ENCODE measurements at regions not wholly inside any gene's neighbourhood (a gene's known extent, or its start where the extent isn't known, plus 50 kb on each side); places are given as distances from the start of the nearest gene placed in this dataset.
"Not testable (repeated sequence)": the region's sequence is repeated elsewhere in the genome, so short reads cannot be mapped to it uniquely, and the experiment has no call there.

DNA sequence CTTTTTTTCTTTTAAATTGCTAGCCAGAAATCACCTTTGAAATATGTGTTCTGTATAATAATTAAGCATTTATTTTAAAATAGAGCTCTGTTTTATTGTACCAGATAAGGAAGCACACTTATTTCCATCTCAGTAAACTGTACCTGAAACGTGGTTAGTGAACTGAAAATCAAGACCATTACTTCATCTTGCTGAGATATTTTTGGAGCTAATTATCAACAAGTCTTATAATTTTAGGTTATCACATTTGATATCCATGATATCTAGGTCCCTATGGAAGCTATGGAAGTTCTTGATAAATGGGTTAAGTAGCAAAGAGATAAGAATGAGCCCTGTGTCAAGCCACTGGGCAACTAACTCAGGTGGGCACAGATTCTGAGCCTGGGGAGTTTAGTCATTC, 187.2 kb downstream of the NFKBIZ start:
- DNase-seq, result no peak

- no peak for DNase-seq
Measured at GRCh38 chr3:102037209-102037608, 187.9 kb downstream of the NFKBIZ start.

DNA sequence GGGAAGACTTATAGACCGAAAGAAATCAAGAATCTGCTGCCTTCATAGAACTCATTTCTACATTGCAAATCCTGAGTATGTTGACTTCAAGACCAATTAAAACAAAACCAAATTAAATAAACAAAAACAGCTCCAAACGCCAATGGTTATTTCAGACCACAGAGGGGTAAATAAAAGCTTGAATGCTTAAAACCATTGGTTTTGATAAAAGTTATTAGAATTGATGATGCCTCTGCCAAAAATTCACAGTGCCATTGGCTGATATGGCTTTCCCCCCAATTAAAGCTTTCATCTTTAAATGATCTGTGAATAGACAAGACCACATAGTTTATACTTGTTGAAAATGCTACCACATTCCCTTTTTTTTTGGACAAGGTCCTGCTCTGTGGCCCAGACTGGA, 188.5 kb downstream of the NFKBIZ start:
- no peak for DNase-seq

DNA sequence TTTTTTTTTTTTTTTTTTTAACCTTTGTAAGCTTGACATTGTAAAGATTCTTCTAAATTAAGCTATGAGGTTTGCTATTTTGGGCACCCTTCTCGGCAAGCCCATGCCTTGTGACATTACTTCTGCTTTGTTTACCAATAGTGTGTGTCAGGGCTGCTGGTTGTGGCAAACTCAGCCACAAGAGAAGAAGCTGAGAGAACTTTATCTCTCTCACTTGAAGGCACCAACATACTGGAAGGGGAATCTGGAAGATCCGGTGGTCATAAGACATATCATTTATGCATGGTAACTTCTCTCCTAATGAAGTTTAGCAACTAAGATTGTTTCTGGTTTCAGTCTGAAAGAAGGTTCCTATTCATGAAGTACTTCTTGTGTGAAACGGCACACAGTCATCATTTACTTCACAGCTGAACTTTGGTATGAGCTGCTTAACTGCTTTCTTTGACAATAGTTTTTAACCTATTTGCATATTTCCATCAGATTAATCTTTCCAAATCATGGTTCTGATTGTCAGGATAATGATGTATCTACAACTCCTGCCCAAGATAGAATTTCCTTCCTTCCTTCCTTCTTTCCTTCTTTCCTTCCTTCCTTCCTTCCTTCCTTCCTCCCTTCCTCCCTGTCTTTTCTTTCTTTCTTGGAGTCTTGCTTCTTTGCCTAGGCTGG, 189.3 kb downstream of the NFKBIZ start:
- no peak for DNase-seq

GRCh38 chr3:102040144-102040543, 190.8 kb downstream of the NFKBIZ start:
- DNase-seq, result not testable (repeated sequence)

DNA sequence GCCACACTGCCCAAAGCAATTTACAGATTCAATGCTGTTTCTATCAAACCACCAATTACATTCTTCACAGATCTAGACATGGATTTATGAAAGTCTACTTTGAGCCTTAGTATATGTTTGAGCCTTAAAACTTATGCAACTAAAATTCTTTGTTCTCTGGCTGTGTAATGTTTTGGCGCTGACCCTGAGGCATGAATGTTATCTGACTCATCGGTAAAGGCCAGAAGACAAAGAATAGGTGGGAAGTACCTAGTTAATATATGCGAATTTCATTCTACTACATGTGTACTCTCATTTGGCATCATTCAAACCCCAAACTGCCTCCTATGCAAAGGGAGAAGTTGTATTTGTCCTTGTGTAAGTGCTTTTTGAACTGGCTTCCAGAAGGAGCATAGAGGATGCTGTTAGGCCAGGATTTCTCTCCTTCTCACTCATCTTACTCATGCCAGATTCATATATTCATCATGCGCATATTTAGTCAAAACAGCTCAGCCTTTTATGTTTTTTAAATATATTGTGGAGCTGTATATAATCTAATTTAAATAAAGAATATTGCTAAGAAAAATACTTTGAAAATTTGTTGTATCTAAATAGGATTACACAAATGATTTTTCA, 204.2 kb downstream of the NFKBIZ start:
- no peak for DNase-seq

- DNase-seq, result no peak
Measured at GRCh38 chr3:102054543-102055080, 205.3 kb downstream of the NFKBIZ start.

- no peak for DNase-seq
Measured at GRCh38 chr3:102057781-102058421, 208.6 kb downstream of the NFKBIZ start.

- no peak for DNase-seq
Measured at GRCh38 chr3:102059145-102059943, 210.0 kb downstream of the NFKBIZ start.

DNA sequence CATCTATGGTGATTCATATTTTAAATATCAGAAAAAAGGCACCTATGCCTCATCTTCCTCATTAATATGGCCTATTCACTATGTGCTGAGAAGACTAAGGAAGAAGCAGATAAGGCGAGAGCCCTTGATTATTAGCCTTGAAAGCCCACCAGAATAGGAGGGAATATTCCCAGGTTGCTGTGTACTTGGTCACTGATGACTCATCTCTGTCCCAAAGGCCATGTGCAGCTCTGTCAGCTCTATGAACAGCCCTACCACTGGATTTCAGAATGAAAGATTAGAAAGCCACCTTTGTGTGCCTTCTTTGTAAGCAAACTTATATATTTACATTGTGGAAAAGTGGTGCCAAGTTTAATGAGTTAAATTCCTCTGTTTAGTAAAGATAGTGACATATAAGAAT, 211.5 kb downstream of the NFKBIZ start:
- no peak for DNase-seq

- no peak for DNase-seq
Measured at GRCh38 chr3:102063572-102063971, 214.3 kb downstream of the NFKBIZ start.

GRCh38 chr3:102066470-102066869, 217.2 kb downstream of the NFKBIZ start:
- no peak for DNase-seq

DNA sequence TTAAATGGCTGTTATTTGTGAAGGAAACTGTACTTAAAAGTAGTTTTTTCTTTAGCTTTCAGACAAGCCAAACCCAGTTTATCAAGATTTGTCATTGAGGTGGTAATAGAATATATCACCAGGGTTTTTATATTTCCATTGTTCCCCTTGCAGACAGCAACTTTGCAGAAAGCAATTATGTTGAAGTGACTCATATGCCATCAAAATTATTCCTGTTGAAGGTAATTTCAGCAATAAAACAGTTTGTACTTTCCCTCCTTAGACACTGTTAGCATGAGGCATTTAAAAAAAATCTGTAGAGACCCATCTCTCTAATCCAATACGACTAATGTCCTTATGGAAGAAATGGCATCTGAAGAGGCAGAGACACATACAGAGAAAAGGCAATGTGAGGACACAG, 219.0 kb downstream of the NFKBIZ start:
- no peak for DNase-seq

DNA sequence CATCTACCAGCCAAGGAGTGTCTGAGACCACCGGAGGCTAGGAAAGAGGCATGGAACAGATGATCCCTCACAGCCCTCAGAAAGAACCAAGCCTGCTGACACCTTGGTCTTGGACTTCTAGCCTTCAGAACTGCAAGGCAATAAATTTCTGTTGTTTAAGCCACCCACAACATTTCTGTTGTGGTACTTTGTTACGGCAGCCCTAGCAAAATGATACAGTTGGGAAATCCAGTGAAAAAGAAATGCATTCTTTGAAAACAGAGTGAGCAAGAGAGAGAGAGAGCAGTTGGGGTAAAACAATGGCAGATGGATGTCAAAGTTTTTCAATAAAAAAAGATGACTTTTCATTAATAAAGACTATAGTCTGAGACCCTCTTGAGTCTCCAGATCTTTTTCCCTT, 219.4 kb downstream of the NFKBIZ start:
- no peak for DNase-seq

DNA sequence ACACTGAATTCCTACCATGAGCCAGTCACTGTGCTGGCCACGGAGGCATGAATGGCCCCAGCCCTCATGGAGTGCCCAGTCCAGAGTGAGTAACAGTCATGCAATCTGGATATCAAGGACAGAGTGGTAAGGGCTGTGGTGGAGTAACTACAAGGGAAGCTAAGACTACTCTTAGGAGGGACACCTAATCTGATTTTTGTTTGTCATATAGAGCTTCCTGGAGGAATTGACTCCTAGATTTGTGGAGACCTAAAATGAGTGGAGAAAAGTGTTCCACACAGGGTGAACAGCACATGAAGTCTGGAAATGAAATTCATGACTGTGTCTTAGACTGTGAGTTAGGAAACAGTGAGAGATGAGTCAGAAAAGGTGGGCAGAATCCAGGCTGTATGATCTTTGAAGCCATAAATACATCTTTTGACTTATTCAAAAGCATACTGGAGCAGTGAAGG, 219.9 kb downstream of the NFKBIZ start:
- no peak for DNase-seq

DNA sequence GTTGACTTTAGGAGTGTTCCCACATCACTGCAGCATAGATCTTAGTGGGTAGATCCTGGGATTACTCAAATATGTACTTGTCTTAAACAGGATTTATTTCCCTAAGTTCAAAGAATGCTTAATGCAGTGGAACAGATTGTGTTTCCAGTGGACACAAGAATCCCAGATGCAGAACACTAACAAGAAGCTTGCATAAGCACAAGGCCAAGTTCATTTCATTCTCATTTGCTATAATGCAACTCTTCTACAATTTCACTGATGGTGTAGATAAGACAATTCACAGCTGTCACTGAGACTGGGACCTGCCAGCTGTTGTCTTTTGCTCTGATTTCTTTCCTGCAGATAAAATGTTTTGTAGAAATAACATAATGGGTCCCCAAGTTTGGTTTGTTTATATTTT, 225.6 kb downstream of the NFKBIZ start:
- DNase-seq, result peak; percentile 59

- no peak for DNase-seq
Measured at GRCh38 chr3:102078401-102078800, 229.1 kb downstream of the NFKBIZ start.

DNA sequence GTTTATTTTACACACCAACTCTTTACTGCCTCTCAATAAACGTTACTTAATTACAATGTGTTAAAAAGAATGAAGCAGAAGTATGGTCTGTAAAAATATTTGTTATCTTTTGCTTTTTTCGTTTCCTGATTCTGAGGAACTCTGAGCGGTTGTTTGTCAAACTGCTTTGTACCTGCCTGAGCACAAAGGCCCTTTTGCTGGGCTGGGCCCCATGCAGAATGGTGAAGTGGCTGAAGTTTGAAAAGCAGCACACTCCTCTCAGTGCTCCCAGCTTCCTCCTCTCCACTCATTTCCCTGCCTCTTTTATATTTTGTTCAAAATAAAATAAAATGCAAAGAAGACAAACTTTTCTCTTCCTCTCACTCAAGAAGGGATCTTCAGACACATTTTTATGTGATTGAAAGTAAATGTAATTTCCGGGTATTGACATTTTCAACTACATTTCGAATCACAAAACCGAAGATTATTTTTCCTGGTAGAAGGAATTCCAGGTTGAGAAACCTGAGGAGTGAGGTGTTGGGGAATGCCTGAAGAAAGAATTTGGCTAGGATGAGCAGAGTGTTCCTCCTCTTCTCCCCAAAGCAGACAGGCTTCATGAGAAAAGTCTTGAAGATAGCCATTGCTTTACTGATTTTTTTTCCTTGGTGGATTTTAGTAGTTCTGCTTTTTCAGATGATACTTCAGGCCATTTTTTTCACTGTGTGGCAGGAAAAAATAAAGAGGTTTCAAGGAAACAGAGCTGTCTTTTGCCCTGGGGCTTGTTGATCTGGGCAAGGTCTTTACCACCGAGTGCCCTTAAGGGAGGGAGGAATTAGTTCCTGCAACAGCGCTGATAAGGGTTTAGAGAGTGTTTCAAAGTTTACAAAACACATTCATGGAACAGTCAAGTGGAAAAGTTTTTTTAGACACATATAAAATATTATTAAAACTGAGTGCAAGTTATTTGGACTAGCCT, 229.8 kb downstream of the NFKBIZ start:
- DNase-seq, result no peak

GRCh38 chr3:102079809-102080197, 230.5 kb downstream of the NFKBIZ start:
- no peak for DNase-seq

DNA sequence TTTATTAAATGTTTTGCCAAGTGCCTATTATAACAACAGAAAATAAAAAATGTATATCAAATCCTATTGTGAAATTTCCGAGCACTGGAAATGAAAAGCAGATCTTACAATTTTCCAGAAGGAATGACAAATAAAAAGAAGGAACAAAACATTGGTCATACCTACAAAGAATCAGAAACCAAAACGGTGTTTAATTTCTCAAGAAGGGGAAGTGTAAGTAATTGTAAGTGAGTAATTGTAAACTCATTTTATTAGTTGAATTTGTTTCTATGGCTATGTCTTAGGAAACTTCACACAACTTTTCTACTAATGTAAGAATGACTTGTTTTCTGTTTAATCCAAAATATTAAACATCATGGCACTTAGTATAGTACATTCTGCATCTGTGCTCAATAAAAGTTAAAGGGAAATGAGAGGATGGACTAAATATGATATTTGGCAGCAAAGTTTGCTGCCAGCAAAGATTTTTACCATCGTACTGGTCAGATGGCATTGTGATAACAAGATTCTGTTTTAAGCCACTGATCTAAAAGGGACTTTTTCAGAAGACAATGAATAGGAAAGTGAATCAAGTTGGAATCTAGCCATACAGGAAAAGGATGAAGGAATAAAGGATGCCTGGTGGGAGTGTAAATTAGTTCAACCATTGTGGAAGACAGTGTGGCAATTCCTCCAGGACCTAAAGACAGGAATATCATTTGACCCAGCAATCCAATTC, 232.4 kb downstream of the NFKBIZ start:
- DNase-seq, result no peak

DNA sequence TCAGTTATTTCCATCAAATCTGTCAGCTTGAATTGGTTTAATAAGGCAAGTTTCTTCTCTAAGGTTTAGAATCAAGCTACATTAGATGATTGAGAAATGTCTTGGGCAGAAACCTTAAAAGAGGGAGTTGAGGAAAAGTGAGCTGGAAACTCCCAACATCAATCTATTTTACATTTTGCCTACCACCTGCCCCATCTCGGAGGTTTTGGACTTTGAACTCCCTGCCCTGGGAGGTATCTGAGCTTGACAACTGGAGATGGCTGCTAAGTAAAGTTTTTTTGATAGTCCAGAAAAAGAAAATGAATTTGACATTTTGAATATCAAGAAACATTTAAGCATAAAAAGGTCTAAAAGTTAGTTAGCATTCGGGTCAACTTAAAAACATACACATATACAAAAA, 234.2 kb downstream of the NFKBIZ start:
- DNase-seq, result no peak
